ENCODE measurements at regions not wholly inside any gene's neighbourhood (a gene's known extent, or its start where the extent isn't known, plus 50 kb on each side); places are given as distances from the start of the nearest gene placed in this dataset.

DNA sequence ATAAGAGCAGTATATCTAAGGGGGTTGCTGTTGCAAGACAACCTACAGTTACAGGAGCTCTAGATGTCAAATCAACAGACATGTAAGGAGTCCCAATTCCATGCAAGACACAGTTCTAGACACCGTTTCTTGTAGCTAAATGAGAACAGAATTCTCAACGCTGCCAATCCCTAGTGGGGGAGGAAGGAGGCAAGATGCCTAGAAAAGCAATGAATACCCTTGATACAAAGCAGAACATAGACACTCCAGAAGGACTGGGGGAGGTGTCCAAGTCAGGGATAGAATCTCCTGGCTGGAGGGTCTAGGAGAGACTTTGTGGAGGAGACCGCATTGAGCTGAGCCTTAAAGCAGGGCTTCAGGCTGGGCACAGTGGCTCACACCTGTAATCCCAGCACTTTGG is 280.2 kb downstream of the BUD13 start:
- TF ChIP-seq, protein P1, sequence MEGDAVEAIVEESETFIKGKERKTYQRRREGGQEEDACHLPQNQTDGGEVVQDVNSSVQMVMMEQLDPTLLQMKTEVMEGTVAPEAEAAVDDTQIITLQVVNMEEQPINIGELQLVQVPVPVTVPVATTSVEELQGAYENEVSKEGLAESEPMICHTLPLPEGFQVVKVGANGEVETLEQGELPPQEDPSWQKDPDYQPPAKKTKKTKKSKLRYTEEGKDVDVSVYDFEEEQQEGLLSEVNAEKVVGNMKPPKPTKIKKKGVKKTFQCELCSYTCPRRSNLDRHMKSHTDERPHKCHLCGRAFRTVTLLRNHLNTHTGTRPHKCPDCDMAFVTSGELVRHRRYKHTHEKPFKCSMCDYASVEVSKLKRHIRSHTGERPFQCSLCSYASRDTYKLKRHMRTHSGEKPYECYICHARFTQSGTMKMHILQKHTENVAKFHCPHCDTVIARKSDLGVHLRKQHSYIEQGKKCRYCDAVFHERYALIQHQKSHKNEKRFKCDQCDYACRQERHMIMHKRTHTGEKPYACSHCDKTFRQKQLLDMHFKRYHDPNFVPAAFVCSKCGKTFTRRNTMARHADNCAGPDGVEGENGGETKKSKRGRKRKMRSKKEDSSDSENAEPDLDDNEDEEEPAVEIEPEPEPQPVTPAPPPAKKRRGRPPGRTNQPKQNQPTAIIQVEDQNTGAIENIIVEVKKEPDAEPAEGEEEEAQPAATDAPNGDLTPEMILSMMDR (IDR thresholded peaks at IDR 0.05; ENCODE audit: low read depth, low read length, missing input control): no peak
- TF ChIP-seq, protein P2, sequence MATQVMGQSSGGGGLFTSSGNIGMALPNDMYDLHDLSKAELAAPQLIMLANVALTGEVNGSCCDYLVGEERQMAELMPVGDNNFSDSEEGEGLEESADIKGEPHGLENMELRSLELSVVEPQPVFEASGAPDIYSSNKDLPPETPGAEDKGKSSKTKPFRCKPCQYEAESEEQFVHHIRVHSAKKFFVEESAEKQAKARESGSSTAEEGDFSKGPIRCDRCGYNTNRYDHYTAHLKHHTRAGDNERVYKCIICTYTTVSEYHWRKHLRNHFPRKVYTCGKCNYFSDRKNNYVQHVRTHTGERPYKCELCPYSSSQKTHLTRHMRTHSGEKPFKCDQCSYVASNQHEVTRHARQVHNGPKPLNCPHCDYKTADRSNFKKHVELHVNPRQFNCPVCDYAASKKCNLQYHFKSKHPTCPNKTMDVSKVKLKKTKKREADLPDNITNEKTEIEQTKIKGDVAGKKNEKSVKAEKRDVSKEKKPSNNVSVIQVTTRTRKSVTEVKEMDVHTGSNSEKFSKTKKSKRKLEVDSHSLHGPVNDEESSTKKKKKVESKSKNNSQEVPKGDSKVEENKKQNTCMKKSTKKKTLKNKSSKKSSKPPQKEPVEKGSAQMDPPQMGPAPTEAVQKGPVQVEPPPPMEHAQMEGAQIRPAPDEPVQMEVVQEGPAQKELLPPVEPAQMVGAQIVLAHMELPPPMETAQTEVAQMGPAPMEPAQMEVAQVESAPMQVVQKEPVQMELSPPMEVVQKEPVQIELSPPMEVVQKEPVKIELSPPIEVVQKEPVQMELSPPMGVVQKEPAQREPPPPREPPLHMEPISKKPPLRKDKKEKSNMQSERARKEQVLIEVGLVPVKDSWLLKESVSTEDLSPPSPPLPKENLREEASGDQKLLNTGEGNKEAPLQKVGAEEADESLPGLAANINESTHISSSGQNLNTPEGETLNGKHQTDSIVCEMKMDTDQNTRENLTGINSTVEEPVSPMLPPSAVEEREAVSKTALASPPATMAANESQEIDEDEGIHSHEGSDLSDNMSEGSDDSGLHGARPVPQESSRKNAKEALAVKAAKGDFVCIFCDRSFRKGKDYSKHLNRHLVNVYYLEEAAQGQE (IDR thresholded peaks at IDR 0.05): no peak
- TF ChIP-seq FOXA1 (IDR thresholded peaks at IDR 0.05) (no peak), EGR1 (IDR thresholded peaks at IDR 0.05; ENCODE audit: low read depth in 2 of 2) (no peak), RAD21 (IDR thresholded peaks at IDR 0.05) (no peak)
